Testis (tissue), 2 donors: ENCODE measurements at regions not wholly inside any gene's neighbourhood (a gene's known extent, or its start where the extent isn't known, plus 50 kb on each side); places are given as distances from the start of the nearest gene placed in this dataset.
"Not testable (repeated sequence)": the region's sequence is repeated elsewhere in the genome, so short reads cannot be mapped to it uniquely, and the experiment has no call there.

Source experiments
- DNase-seq: peaks from one replicate; pipeline ENCODE4 v3.0.0-alpha.2; 2019
- H3K27ac ChIP-seq, 2 donors: fragments of 200-600 bp; sonication (generic); one replicate each; pipeline ENCODE4 v1.5.1; 2019
- H3K27me3 ChIP-seq: fragments of 200-600 bp; sonication (generic); one replicate; pipeline ENCODE4 v1.5.1; 2019
- H3K36me3 ChIP-seq: fragments of 200-600 bp; sonication (generic); one replicate; pipeline ENCODE4 v1.5.1; 2017; ENCODE audit warnings: low read depth; ENCODE audit errors: missing control alignments
- H3K4me1 ChIP-seq: fragments of 200-600 bp; sonication (generic); one replicate; pipeline ENCODE4 v1.5.1; 2019
- H3K4me3 ChIP-seq, 2 donors: fragments of 200-600 bp; sonication (generic); one replicate each; pipeline ENCODE4 v1.5.1; 2017 to 2019
- H3K9me3 ChIP-seq: fragments of 200-600 bp; sonication (generic); one replicate; pipeline ENCODE4 v1.5.1; 2017
- CTCF ChIP-seq, 3 experiments: fragments of 450-650 bp in 2 of 3; fragments of 200-600 bp in 1 of 3; sonication (generic) in 1 of 3; IDR thresholded peaks; one replicate each; pipeline ENCODE4 v1.5.1; 2016 to 2019; ENCODE audit warnings: antibody characterized with exemption in 3 of 3, mild to moderate bottlenecking in 2 of 3, moderate library complexity in 1 of 3
- POLR2A ChIP-seq: fragments of 450-650 bp; IDR thresholded peaks from one replicate; pipeline ENCODE4 v1.6.1; 2017; ENCODE audit warnings: antibody characterized with exemption, mild to moderate bottlenecking, moderate library complexity
- WGBS, 2 donors: methylation state at CpG; one replicate each; pipeline ENCODE4 v1.1.5; 2018; 5-methylcytosine and 5-hydroxymethylcytosine counted together
- intact Hi-C: fragments of 100-400 bp; cut with DNase I; formaldehyde crosslinking; loops from one replicate; pipeline ENCODE4 v1.15.1; 2023; ENCODE audit warnings: low total_unique reads

DNA sequence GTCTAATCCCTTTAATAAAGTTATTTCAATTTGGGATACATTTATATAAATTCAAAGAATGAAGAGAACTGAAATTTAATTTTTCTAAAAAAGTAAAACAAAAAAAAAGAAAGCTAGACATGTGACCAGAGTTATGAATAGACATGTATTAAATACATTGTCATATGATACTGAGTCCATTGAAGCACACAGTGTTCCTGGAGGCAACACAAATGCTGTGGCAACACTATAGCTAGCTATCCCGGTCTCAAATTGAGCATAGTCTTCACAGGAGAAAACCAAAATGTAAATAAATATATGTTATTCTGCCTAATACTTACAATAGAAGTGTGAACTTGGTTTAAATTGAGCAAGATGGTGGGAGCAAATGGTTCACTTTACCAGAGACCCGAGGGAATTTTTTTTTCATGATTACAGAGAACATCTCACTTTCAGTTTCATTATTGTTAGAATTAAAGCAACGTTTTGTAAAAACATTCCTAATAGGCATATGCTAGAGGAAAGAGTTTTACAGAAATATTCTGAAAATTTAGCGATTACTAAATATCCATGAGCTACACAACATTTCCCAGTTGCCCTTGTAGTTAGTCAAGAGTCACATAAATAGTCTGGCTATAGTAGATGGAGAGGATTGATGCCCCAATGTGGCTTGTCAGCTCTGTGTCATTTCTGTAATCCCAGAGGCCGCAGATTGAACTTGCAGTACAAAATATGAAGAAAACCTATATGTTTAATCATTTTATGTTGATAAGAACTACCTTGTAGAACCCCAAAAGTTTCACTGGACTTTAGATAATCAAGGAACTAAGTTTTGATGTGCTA lies 775.7 kb upstream of the SPRY2 start:
- 71 to 76% methylated on average over 5 of the region's 5 CpGs for WGBS, 2 donors
- no peak for TF ChIP-seq CTCF (IDR thresholded peaks at IDR 0.05)
- no peak for TF ChIP-seq POLR2A
- H3K9me3 ChIP-seq = no peaks in the 10 kb centered on the region

GRCh38 chr13:81109026-81109425 lies 768.1 kb upstream of the SPRY2 start:
- Histone ChIP-seq H3K36me3 (no peaks in the 10 kb centered on the region), H3K27me3 (no peaks in the 10 kb centered on the region), H3K9me3 (no peaks in the 10 kb centered on the region), H3K4me3 (no peak overlapping the region), H3K4me1 (no peaks in the 10 kb centered on the region), H3K27ac (no peak overlapping the region)
- no peak for TF ChIP-seq CTCF (IDR thresholded peaks at IDR 0.05)
- no peak for TF ChIP-seq POLR2A
- 80 to 97% methylated on average over 1 of the region's 1 CpG for WGBS, 2 donors
- no peak for DNase-seq
- intact Hi-C loops = no loop called here

More for the DNA sequence above, 775.7 kb upstream of the SPRY2 start:
- Histone ChIP-seq H3K27me3 (no peaks in the 10 kb centered on the region), H3K4me3 (no peak overlapping the region), H3K27ac (no peak overlapping the region), H3K36me3 (no peaks in the 10 kb centered on the region), H3K4me1 (no peaks in the 10 kb centered on the region)
- no peak for DNase-seq
- intact Hi-C loops = no loop called here

DNA sequence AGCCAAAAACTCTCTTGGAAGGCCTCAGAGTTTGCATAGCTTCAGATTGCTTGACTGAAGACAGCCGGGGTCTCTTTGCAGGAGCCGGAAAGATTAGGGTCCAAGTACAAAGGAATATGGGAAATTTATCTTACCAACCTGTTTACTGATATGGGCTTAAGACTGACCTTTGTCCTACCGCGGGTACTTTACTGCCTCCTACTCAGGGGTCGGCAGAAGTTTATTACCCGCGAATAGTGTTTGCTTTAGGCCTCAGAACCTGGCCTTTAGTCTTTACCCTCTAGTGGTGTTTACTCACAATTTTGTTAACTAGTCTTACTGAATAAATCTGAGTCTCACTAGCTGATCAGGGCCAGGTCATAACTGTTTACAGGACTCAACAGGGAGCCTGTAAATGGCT lies 765.4 kb upstream of the SPRY2 start:
- Histone ChIP-seq H3K4me3 (no peak overlapping the region), H3K4me1 (no peaks in the 10 kb centered on the region), H3K9me3 (no peaks in the 10 kb centered on the region), H3K36me3 (no peaks in the 10 kb centered on the region), H3K27ac (no peak overlapping the region), H3K27me3 (no peaks in the 10 kb centered on the region)
- WGBS, 2 donors = 46 to 66% methylated on average over 7 of the region's 7 CpGs
- intact Hi-C loops = no loop called here
- no peak for DNase-seq
- TF ChIP-seq POLR2A = no peak
- TF ChIP-seq CTCF (IDR thresholded peaks at IDR 0.05) = no peak

- Histone ChIP-seq H3K9me3 (no peaks in the 10 kb centered on the region), H3K4me1 (no peaks in the 10 kb centered on the region), H3K27me3 (no peaks in the 10 kb centered on the region), H3K4me3 (no peak overlapping the region), H3K36me3 (no peaks in the 10 kb centered on the region), H3K27ac (no peak overlapping the region)
- intact Hi-C loops = no loop called here
- no peak for DNase-seq
- TF ChIP-seq CTCF (IDR thresholded peaks at IDR 0.05) (no peak), POLR2A (no peak)
- WGBS, 2 donors = 71% methylated on average over 1 of the region's 1 CpG
Measured at GRCh38 chr13:81104035-81104715, 763.2 kb upstream of the SPRY2 start.

GRCh38 chr13:81102066-81102465 lies 761.1 kb upstream of the SPRY2 start:
- intact Hi-C loops, H3K36me3 ChIP-seq, H3K27me3 ChIP-seq, DNase-seq, H3K27ac ChIP-seq, H3K4me3 ChIP-seq, H3K9me3 ChIP-seq, H3K4me1 ChIP-seq: not testable (repeated sequence)
- WGBS, 2 donors = 63 to 74% methylated on average over 9 to 25 of the region's 27 CpGs
